HUES48 (cell line): ENCODE measurements at regions not wholly inside any gene's neighbourhood (a gene's known extent, or its start where the extent isn't known, plus 50 kb on each side); places are given as distances from the start of the nearest gene placed in this dataset.

Source experiments
- H3K27ac ChIP-seq: one replicate; pipeline ENCODE4 v1.7.0; 2013; ENCODE audit warnings: low read depth, low read length, inconsistent platforms
- H3K27me3 ChIP-seq: 2 replicates; pipeline ENCODE4 v1.6.1; 2013; ENCODE audit warnings: mild to moderate bottlenecking, low read length; ENCODE audit not compliant: control insufficient read depth, insufficient read depth
- H3K36me3 ChIP-seq: 2 replicates; pipeline ENCODE4 v1.6.1; 2013; ENCODE audit warnings: low read length; ENCODE audit not compliant: control insufficient read depth, insufficient read depth
- H3K4me1 ChIP-seq: 2 replicates; pipeline ENCODE4 v1.6.1; 2013; ENCODE audit warnings: mild to moderate bottlenecking, low read length; ENCODE audit not compliant: control insufficient read depth, insufficient read depth
- H3K4me3 ChIP-seq: 2 replicates; pipeline ENCODE4 v1.5.1; 2013; ENCODE audit warnings: mild to moderate bottlenecking, low read depth, low read length
- H3K9ac ChIP-seq: 2 replicates; pipeline ENCODE4 v1.6.1; 2013; ENCODE audit warnings: mild to moderate bottlenecking, low read depth, low read length, moderate library complexity
- H3K9me3 ChIP-seq: 2 replicates; pipeline ENCODE4 v1.6.1; 2013; ENCODE audit warnings: low read length; ENCODE audit not compliant: control insufficient read depth, insufficient read depth

- Histone ChIP-seq H3K27me3 (no peaks in the 10 kb centered on the region), H3K36me3 (no peaks in the 10 kb centered on the region), H3K27ac (no peak overlapping the region), H3K4me3 (no peak overlapping the region), H3K9ac (no peak overlapping the region), H3K4me1 (no peaks in the 10 kb centered on the region), H3K9me3 (no peaks in the 10 kb centered on the region)
These were observed 123.3 kb upstream of the FAM204A start for GRCh38 chr10:118465300-118465874.

DNA sequence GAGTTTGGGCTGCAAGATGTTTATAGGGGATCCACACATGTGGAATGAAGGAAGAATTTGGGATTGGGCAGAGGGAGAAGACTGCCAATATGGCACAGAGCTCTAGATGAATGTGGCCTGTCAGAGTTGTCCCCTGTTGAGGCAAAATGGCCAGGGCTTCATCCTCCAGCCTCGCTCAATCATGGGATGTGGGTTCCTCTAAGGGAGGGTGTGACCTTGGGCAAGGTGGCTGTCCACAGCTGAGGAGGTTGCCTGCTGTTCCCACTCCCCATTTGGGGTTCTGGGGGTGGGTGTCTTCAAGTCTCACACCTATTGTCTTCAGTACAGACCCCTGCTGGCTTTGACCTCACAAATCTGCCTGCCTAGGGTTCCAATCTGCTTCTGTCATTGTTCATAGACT, 121.6 kb upstream of the FAM204A start:
- H3K27me3 ChIP-seq, result peaks cover 5% of the 10 kb centered on the region; the same call in 1 of the 2 replicates
- H3K9me3 ChIP-seq, result no peaks in the 10 kb centered on the region
- no peaks in the 10 kb centered on the region for H3K36me3 ChIP-seq
- H3K4me3 ChIP-seq, result no peak overlapping the region
- H3K27ac ChIP-seq, result no peak overlapping the region
- H3K4me1 ChIP-seq, result no peaks in the 10 kb centered on the region
- H3K9ac ChIP-seq, result no peak overlapping the region

GRCh38 chr10:118462401-118462800, 120.3 kb upstream of the FAM204A start:
- H3K4me3 ChIP-seq, result no peak overlapping the region
- no peaks in the 10 kb centered on the region for H3K4me1 ChIP-seq
- H3K27ac ChIP-seq, result no peak overlapping the region
- H3K9me3 ChIP-seq, result no peaks in the 10 kb centered on the region
- no peaks in the 10 kb centered on the region for H3K36me3 ChIP-seq
- no peak overlapping the region for H3K9ac ChIP-seq
- H3K27me3 ChIP-seq, result peaks cover 5% of the 10 kb centered on the region; the same call in 1 of the 2 replicates

GRCh38 chr10:118459642-118460193, 117.6 kb upstream of the FAM204A start:
- no peak overlapping the region for H3K4me3 ChIP-seq
- H3K36me3 ChIP-seq, result no peaks in the 10 kb centered on the region
- H3K9ac ChIP-seq, result no peak overlapping the region
- H3K27me3 ChIP-seq, result peaks cover 5% of the 10 kb centered on the region; the same call in 1 of the 2 replicates
- H3K27ac ChIP-seq, result no peak overlapping the region
- no peaks in the 10 kb centered on the region for H3K4me1 ChIP-seq
- no peaks in the 10 kb centered on the region for H3K9me3 ChIP-seq

GRCh38 chr10:118458957-118459641, 117.0 kb upstream of the FAM204A start:
- H3K9me3 ChIP-seq, result no peaks in the 10 kb centered on the region
- H3K27ac ChIP-seq, result no peak overlapping the region
- peaks cover 5% of the 10 kb centered on the region; the same call in 1 of the 2 replicates for H3K27me3 ChIP-seq
- no peaks in the 10 kb centered on the region for H3K36me3 ChIP-seq
- no peak overlapping the region for H3K9ac ChIP-seq
- no peaks in the 10 kb centered on the region for H3K4me1 ChIP-seq
- no peak overlapping the region for H3K4me3 ChIP-seq

DNA sequence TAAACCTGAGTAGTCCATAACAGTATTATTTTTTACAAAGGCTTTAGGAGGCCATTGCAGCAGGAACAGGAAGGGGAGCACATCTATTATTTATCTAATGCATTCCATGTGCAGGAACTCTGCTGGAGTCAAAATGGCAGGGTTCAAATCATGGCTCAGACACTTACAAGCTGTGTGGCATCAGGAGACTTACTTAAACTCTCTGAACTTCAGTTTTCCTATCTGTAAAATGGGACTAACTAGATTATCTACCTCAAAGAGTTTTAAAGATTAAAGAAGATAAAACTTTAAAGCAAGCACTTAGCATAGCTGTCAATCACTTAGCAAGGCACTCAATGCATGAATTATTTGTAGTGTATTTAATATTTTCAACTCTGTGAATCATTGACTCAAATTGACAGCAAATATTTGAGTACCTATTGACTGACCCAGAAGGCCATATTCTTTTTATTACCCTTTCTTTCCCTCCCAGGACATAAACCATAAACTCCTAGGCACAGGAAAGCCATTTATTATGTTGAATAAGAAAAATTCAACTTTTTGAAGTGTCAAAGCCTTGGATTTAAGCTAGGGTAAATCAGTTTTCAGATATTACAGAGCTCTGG, 115.8 kb upstream of the FAM204A start:
- Histone ChIP-seq H3K4me1 (no peaks in the 10 kb centered on the region), H3K27ac (no peak overlapping the region), H3K4me3 (no peak overlapping the region), H3K27me3 (peaks cover 5% of the 10 kb centered on the region; the same call in 1 of the 2 replicates), H3K9me3 (no peaks in the 10 kb centered on the region), H3K9ac (no peak overlapping the region), H3K36me3 (no peaks in the 10 kb centered on the region)

DNA sequence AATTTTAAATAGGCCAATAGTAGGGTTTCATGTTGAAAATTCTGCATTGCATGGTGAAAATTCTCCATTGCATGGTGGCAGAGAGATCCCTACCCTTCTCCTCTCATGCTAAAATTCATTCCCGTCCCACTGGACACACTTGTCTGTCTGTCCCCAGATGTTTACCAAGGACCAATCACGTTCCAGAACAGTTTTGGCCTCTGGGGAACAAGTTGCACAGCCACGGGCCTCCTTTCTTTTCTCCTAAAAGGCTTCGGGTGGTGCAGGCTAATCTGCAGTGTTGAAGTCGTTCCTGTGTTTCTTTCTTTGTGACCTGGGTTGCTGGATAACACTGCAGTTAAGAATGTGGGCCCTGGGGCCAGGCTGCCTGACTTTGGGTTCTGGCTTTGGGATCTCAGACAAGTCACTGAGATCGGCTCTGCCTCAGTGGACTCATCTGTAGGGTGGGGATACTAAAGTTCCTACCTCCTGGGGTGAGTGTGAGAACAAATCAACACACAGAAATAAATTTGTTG, 113.1 kb upstream of the FAM204A start:
- H3K36me3 ChIP-seq, result no peaks in the 10 kb centered on the region
- H3K4me1 ChIP-seq, result no peaks in the 10 kb centered on the region
- H3K9me3 ChIP-seq, result no peaks in the 10 kb centered on the region
- H3K27ac ChIP-seq, result no peak overlapping the region
- no peak overlapping the region for H3K9ac ChIP-seq
- peaks cover 5% of the 10 kb centered on the region; the same call in 1 of the 2 replicates for H3K27me3 ChIP-seq
- no peak overlapping the region for H3K4me3 ChIP-seq

- no peaks in the 10 kb centered on the region for H3K9me3 ChIP-seq
- H3K27me3 ChIP-seq, result peaks cover 5% of the 10 kb centered on the region; the same call in 1 of the 2 replicates
These were observed 112.1 kb upstream of the FAM204A start for GRCh38 chr10:118454211-118454610.

DNA sequence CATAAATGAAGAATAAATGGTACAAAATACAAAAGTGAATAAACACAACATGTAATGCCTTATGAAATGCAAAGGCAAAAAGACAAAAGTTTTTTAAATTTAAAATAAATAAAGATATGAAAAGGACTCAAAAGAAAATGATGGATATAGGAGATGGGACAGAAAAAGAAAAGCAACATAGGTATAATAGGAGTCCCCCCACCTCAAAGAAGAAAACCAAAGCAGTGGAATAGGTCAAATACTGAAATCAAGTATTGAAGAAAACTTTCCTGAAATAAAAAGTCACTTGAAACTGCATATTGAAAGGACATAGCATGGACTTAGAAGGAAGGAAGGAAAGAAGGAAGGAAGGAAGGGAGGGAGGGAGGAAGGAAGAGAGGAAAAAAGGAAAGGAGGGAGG, 110.0 kb upstream of the FAM204A start:
- H3K27me3 ChIP-seq, result peaks cover 6% of the 10 kb centered on the region
- H3K4me3 ChIP-seq, result no peak overlapping the region
- H3K9ac ChIP-seq, result no peak overlapping the region
- H3K9me3 ChIP-seq, result no peaks in the 10 kb centered on the region
- no peak overlapping the region for H3K27ac ChIP-seq
- no peaks in the 10 kb centered on the region for H3K4me1 ChIP-seq
- H3K36me3 ChIP-seq, result no peaks in the 10 kb centered on the region

More at GRCh38 chr10:118454211-118454610, 112.1 kb upstream of the FAM204A start:
- Histone ChIP-seq H3K4me3 (no peak overlapping the region), H3K36me3 (no peaks in the 10 kb centered on the region), H3K27ac (no peak overlapping the region), H3K4me1 (no peaks in the 10 kb centered on the region), H3K9ac (no peak overlapping the region)

DNA sequence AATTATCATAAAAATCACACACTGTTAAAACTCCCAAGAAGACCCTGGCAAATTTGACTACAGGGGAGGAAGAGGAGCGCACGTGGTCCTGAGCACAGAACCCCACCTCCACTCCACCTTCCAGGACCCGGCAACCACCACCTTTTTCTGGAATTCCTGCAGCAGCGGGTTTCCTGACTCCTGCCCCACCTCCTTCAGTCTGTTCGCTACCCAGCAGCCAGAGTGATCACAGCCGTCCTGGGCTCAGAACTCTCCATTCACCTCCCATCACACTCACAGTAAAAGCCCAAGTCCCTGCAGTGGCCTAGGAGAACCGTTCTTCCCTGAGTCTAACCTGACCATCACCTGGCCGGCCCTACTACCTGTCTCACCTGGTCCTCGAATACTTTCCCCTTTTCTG, 107.4 kb upstream of the FAM204A start:
- no peak overlapping the region for H3K27ac ChIP-seq
- H3K4me3 ChIP-seq, result no peak overlapping the region
- no peaks in the 10 kb centered on the region for H3K36me3 ChIP-seq
- H3K9ac ChIP-seq, result no peak overlapping the region
- H3K27me3 ChIP-seq, result peaks cover 6% of the 10 kb centered on the region
- H3K4me1 ChIP-seq, result no peaks in the 10 kb centered on the region
- no peaks in the 10 kb centered on the region for H3K9me3 ChIP-seq

- Histone ChIP-seq H3K27ac (no peak overlapping the region), H3K36me3 (no peaks in the 10 kb centered on the region), H3K9me3 (no peaks in the 10 kb centered on the region), H3K27me3 (peaks cover 6% of the 10 kb centered on the region), H3K9ac (no peak overlapping the region), H3K4me1 (no peaks in the 10 kb centered on the region), H3K4me3 (no peak overlapping the region)
These were observed 106.6 kb upstream of the FAM204A start for GRCh38 chr10:118448744-118449143.
